CD14-positive monocyte (primary cell): ENCODE measurements at regions not wholly inside any gene's neighbourhood (a gene's known extent, or its start where the extent isn't known, plus 50 kb on each side); places are given as distances from the start of the nearest gene placed in this dataset.

ENCODE experiments used
- DNase-seq, 3 donors: peaks; one replicate each; pipeline ENCODE4 v3.0.0-alpha.2; 2011 to 2022
- H2AFZ ChIP-seq: 2 replicates; pipeline ENCODE4 v1.6.0; 2012; ENCODE audit warnings: mild to moderate bottlenecking, low read depth, low read length, inconsistent platforms; ENCODE audit not compliant: insufficient read depth, poor library complexity, severe bottlenecking
- H3K27ac ChIP-seq, 2 donors: 1 replicate in 1 of 2; 2 replicates in 1 of 2; pipeline ENCODE4 v1.5.1; 2012 to 2013; ENCODE audit warnings: low read length in 2 of 2, control low read depth in 1 of 2, inconsistent platforms in 1 of 2, low read depth in 1 of 2, mild to moderate bottlenecking in 1 of 2
- H3K27me3 ChIP-seq, 2 donors: one replicate each; pipeline versions ENCODE4 v1.6.0 to v1.6.1; 2011 to 2013; ENCODE audit warnings: low read length in 2 of 2; ENCODE audit not compliant: control insufficient read depth in 2 of 2, insufficient read depth in 2 of 2
- H3K36me3 ChIP-seq, 2 donors: replicated peaks in 1 of 2; 1 replicate in 1 of 2; 2 replicates in 1 of 2; pipeline versions ENCODE4 v1.5.1 to v1.6.1; 2012 to 2013; ENCODE audit warnings: low read length in 2 of 2, control low read depth in 1 of 2, inconsistent platforms in 1 of 2, mild to moderate bottlenecking in 1 of 2; ENCODE audit not compliant: insufficient read depth in 2 of 2, control insufficient read depth in 1 of 2
- H3K4me1 ChIP-seq, 2 donors: 1 replicate in 1 of 2; 2 replicates in 1 of 2; pipeline versions ENCODE4 v1.5.1 to v1.6.1; 2012 to 2013; ENCODE audit warnings: low read length in 2 of 2, control low read depth in 1 of 2, inconsistent platforms in 1 of 2, mild to moderate bottlenecking in 1 of 2, moderate library complexity in 1 of 2; ENCODE audit not compliant: insufficient read depth in 2 of 2, control insufficient read depth in 1 of 2
- H3K4me2 ChIP-seq: replicated peaks from 2 replicates; pipeline ENCODE3; 2012; ENCODE audit warnings: low read length, moderate library complexity, mild to moderate bottlenecking; ENCODE audit not compliant: poor library complexity, severe bottlenecking; ENCODE audit errors: extremely low read depth
- H3K4me3 ChIP-seq, 3 experiments: fragments of 200-600 bp in 1 of 3; sonication (generic) in 1 of 3; replicated peaks in 1 of 3; 1 replicate in 2 of 3; 2 replicates in 1 of 3; pipeline ENCODE4 v1.5.1; 2011 to 2013; ENCODE audit warnings: low read length in 3 of 3, mild to moderate bottlenecking in 3 of 3, control low read depth in 2 of 3, low read depth in 2 of 3, inconsistent platforms in 1 of 3, moderate library complexity in 1 of 3
- H3K79me2 ChIP-seq: 2 replicates; pipeline ENCODE4 v1.6.0; 2012; ENCODE audit warnings: mild to moderate bottlenecking, control low read depth, inconsistent platforms, low read length, moderate library complexity; ENCODE audit not compliant: insufficient read depth
- H3K9ac ChIP-seq: 2 replicates; pipeline ENCODE4 v1.6.0; 2017; ENCODE audit warnings: low read length, mild to moderate bottlenecking; ENCODE audit not compliant: insufficient read depth, poor library complexity, severe bottlenecking
- H3K9me3 ChIP-seq, 2 donors: replicated peaks in 1 of 2; 1 replicate in 1 of 2; 2 replicates in 1 of 2; pipeline versions ENCODE4 v1.5.1 to v1.6.1; 2012 to 2013; ENCODE audit warnings: low read length in 2 of 2, control low read depth in 1 of 2; ENCODE audit not compliant: control insufficient read depth in 1 of 2, insufficient read depth in 1 of 2
- H4K20me1 ChIP-seq: 2 replicates; pipeline ENCODE4 v1.6.0; 2012; ENCODE audit warnings: mild to moderate bottlenecking, low read length, control low read depth, moderate library complexity; ENCODE audit not compliant: insufficient read depth
- H3K27ac Mint-ChIP-seq, 7 donors: one replicate each; pipeline ENCODE4 v1.8.0; 2020; ENCODE audit warnings: mild to moderate bottlenecking in 7 of 7, mixed read lengths in 7 of 7, moderate library complexity in 6 of 7, inconsistent platforms in 2 of 7
- H3K27me3 Mint-ChIP-seq, 3 donors: one replicate each; pipeline ENCODE4 v1.8.0; 2021 to 2022; ENCODE audit warnings: low read depth in 3 of 3, mild to moderate bottlenecking in 3 of 3, mixed read lengths in 3 of 3, moderate library complexity in 3 of 3, inconsistent platforms in 1 of 3
- H3K36me3 Mint-ChIP-seq, 2 donors: one replicate each; pipeline ENCODE4 v1.8.0; 2020; ENCODE audit warnings: mixed read lengths in 2 of 2, inconsistent platforms in 1 of 2, mild to moderate bottlenecking in 1 of 2
- H3K4me1 Mint-ChIP-seq: one replicate; pipeline ENCODE4 v1.8.0; 2020; ENCODE audit warnings: mild to moderate bottlenecking, mixed read lengths
- H3K4me3 Mint-ChIP-seq, 2 donors: one replicate each; pipeline ENCODE4 v1.8.0; 2020; ENCODE audit warnings: mild to moderate bottlenecking in 2 of 2, mixed read lengths in 2 of 2, moderate library complexity in 1 of 2
- H3K9me3 Mint-ChIP-seq, 7 donors: one replicate each; pipeline ENCODE4 v1.8.0; 2020 to 2022; ENCODE audit warnings: mixed read lengths in 7 of 7, mild to moderate bottlenecking in 6 of 7, moderate library complexity in 6 of 7, inconsistent platforms in 2 of 7
- CTCF ChIP-seq: fragments of 200-600 bp; IDR thresholded peaks from one replicate; pipeline ENCODE4 v1.8.0; 2022; ENCODE audit warnings: antibody characterized with exemption, mild to moderate bottlenecking
- WGBS: methylation state at CpG from one replicate; pipeline ENCODE4 v1.1.5; 2013; ENCODE audit warnings: missing lambda C conversion rate; ENCODE audit not compliant: insufficient coverage; 5-methylcytosine and 5-hydroxymethylcytosine counted together
- intact Hi-C, 2 donors: fragments of 100-400 bp; cut with micrococcal nuclease; formaldehyde crosslinking; loops; one replicate each; pipeline versions ENCODE4 v1.15.0 to v1.15.1; 2023

GRCh38 chr22:46092670-46093410, 57.5 kb upstream of the PPARA start:
- Histone ChIP-seq H3K4me3 (no peak overlapping the region), H3K9me3 (no peaks in the 10 kb centered on the region), H2AFZ (no peak overlapping the region), H3K4me2 (no peak overlapping the region), H3K27me3 (no peaks in the 10 kb centered on the region), H3K36me3 (peaks cover 24 to 62% of the 10 kb centered on the region in 2 donors), H3K4me1 (no peaks in the 10 kb centered on the region), H3K27ac (no peak overlapping the region), H3K9ac (no peak overlapping the region), H4K20me1 (peaks cover 96% of the 10 kb centered on the region), H3K79me2 (peaks cover 67% of the 10 kb centered on the region)
- H3K4me3 Mint-ChIP-seq = no peak overlapping the region
- H3K36me3 Mint-ChIP-seq = peaks cover 28 to 51% of the 10 kb centered on the region in 2 donors
- H3K9me3 Mint-ChIP-seq = no peaks in the 10 kb centered on the region
- H3K27me3 Mint-ChIP-seq = no peaks in the 10 kb centered on the region
- DNase-seq = no peak
- TF ChIP-seq CTCF = no peak
- intact Hi-C loops = no loop called here
- H3K4me1 Mint-ChIP-seq = no peaks in the 10 kb centered on the region
- peak overlapping the region in 2 of 7 donors; percentile 65 to 73 for H3K27ac Mint-ChIP-seq
- 95% methylated on average over 20 of the region's 21 CpGs for WGBS

- no peaks in the 10 kb centered on the region for H3K27me3 Mint-ChIP-seq
- peaks cover 27 to 62% of the 10 kb centered on the region in 2 donors for H3K36me3 ChIP-seq
- no peak for DNase-seq
- peaks cover 96% of the 10 kb centered on the region for H4K20me1 ChIP-seq
- H3K9me3 ChIP-seq = no peaks in the 10 kb centered on the region
- 84% methylated on average over 4 of the region's 5 CpGs for WGBS
- intact Hi-C loops = no loop called here
- no peaks in the 10 kb centered on the region for H3K4me1 Mint-ChIP-seq
- H3K36me3 Mint-ChIP-seq = peaks cover 28 to 53% of the 10 kb centered on the region in 2 donors
- no peak overlapping the region for H3K4me3 ChIP-seq
- H3K27ac ChIP-seq = no peak overlapping the region
- H3K9me3 Mint-ChIP-seq = no peaks in the 10 kb centered on the region
- H2AFZ ChIP-seq = no peak overlapping the region
- no peak for TF ChIP-seq CTCF
- peaks cover 59% of the 10 kb centered on the region for H3K79me2 ChIP-seq
- no peak overlapping the region for H3K4me2 ChIP-seq
- no peak overlapping the region for H3K4me3 Mint-ChIP-seq
- peak overlapping the region in 1 of 7 donors; percentile 18 for H3K27ac Mint-ChIP-seq
- no peaks in the 10 kb centered on the region for H3K4me1 ChIP-seq
- no peaks in the 10 kb centered on the region for H3K27me3 ChIP-seq
- no peak overlapping the region for H3K9ac ChIP-seq
Observed at GRCh38 chr22:46093796-46094195, 56.5 kb upstream of the PPARA start.
